GM23338 (cell line): ENCODE measurements at regions not wholly inside any gene's neighbourhood (a gene's known extent, or its start where the extent isn't known, plus 50 kb on each side); places are given as distances from the start of the nearest gene placed in this dataset.

ENCODE experiments used
- ATAC-seq: fragments of 200-7000 bp; cut with Tn5 transposase; 3 replicates; pipeline ENCODE4 v1.9.1; 2020
- DNase-seq: peaks from one replicate; pipeline ENCODE4 v3.0.0-alpha.2; 2015; ENCODE audit warnings: low spot score
- H2AFZ ChIP-seq: fragments of 200-600 bp; sonication (generic); 2 replicates; pipeline ENCODE4 v1.8.0; 2016; ENCODE audit warnings: antibody characterized with exemption, mild to moderate bottlenecking, moderate library complexity
- H3F3A ChIP-seq: fragments of 200-600 bp; sonication (generic); replicated peaks from 2 replicates; pipeline ENCODE4 v1.8.0; 2017; ENCODE audit warnings: antibody characterized with exemption, mixed run types, low read depth
- H3K27ac ChIP-seq: fragments of 200-600 bp; sonication (generic); 2 replicates; pipeline ENCODE4 v1.6.1; 2016; ENCODE audit warnings: low read depth
- H3K27me3 ChIP-seq: fragments of 200-600 bp; sonication (generic); 2 replicates; pipeline ENCODE4 v1.8.0; 2016; ENCODE audit warnings: mild to moderate bottlenecking, mixed run types, moderate library complexity; ENCODE audit not compliant: insufficient read depth
- H3K36me3 ChIP-seq: fragments of 200-600 bp; sonication (generic); 2 replicates; pipeline ENCODE4 v1.8.0; 2016; ENCODE audit warnings: mild to moderate bottlenecking; ENCODE audit not compliant: insufficient read depth
- H3K4me1 ChIP-seq: fragments of 200-600 bp; sonication (generic); 2 replicates; pipeline ENCODE4 v1.8.0; 2016; ENCODE audit warnings: mild to moderate bottlenecking, moderate library complexity; ENCODE audit not compliant: insufficient read depth
- H3K4me2 ChIP-seq: fragments of 200-600 bp; sonication (generic); 2 replicates; pipeline ENCODE4 v1.7.1; 2017; ENCODE audit warnings: mixed run types
- H3K4me3 ChIP-seq: fragments of 200-600 bp; sonication (generic); 2 replicates; pipeline ENCODE4 v1.6.1; 2016; ENCODE audit warnings: mixed run types
- H3K79me2 ChIP-seq: fragments of 200-600 bp; sonication (generic); replicated peaks from 2 replicates; pipeline ENCODE4 v1.8.0; 2017; ENCODE audit warnings: mild to moderate bottlenecking; ENCODE audit not compliant: insufficient read depth
- H3K9me2 ChIP-seq: fragments of 200-600 bp; sonication (generic); 2 replicates; pipeline ENCODE4 v1.8.0; 2017; ENCODE audit not compliant: insufficient read depth
- H4K20me1 ChIP-seq: fragments of 200-600 bp; sonication (generic); replicated peaks from 2 replicates; pipeline ENCODE4 v1.8.0; 2017; ENCODE audit warnings: mild to moderate bottlenecking; ENCODE audit not compliant: insufficient read depth
- H3K27ac Mint-ChIP-seq: 2 replicates; pipeline ENCODE4 v1.8.0; 2020; ENCODE audit warnings: inconsistent platforms, mild to moderate bottlenecking, moderate library complexity, mixed read lengths
- H3K27me3 Mint-ChIP-seq: 3 replicates; pipeline ENCODE4 v1.8.0; 2022; ENCODE audit warnings: low read depth, mild to moderate bottlenecking, moderate library complexity, mixed read lengths, inconsistent platforms; ENCODE audit not compliant: insufficient read depth, poor library complexity
- H3K36me3 Mint-ChIP-seq: 3 replicates; pipeline ENCODE4 v1.8.0; 2021; ENCODE audit warnings: low read depth, mild to moderate bottlenecking, inconsistent platforms, moderate library complexity, mixed read lengths
- H3K4me1 Mint-ChIP-seq: 3 replicates; pipeline ENCODE4 v1.8.0; 2020; ENCODE audit warnings: mild to moderate bottlenecking, inconsistent platforms, mixed read lengths
- H3K4me3 Mint-ChIP-seq: 3 replicates; pipeline ENCODE4 v1.8.0; 2021; ENCODE audit warnings: moderate library complexity, mild to moderate bottlenecking, inconsistent platforms, mixed read lengths
- H3K9me3 Mint-ChIP-seq: 3 replicates; pipeline ENCODE4 v1.8.0; 2020; ENCODE audit warnings: moderate library complexity, mild to moderate bottlenecking, inconsistent platforms, mixed read lengths
- CREB1 ChIP-seq: fragments of 250-450 bp; sonication (Bioruptor Pico); IDR thresholded peaks from 2 replicates; pipeline ENCODE4 v1.5.0; 2020; ENCODE audit warnings: low read depth, mild to moderate bottlenecking, moderate library complexity
- EZH2 ChIP-seq: fragments of 200-600 bp; sonication (generic); IDR thresholded peaks from one replicate; pipeline ENCODE4 v1.8.0; 2017; ENCODE audit warnings: antibody characterized with exemption, mild to moderate bottlenecking, low read depth; ENCODE audit not compliant: unreplicated experiment
- JUNB ChIP-seq: IDR thresholded peaks from one replicate; pipeline ENCODE4 v1.6.1; 2016; ENCODE audit warnings: antibody characterized with exemption; ENCODE audit not compliant: unreplicated experiment
- POLR2AphosphoS5 ChIP-seq: IDR thresholded peaks from 2 replicates; pipeline ENCODE4 v1.6.1; 2016; ENCODE audit warnings: antibody characterized with exemption, low read depth
- STAT1 ChIP-seq: IDR thresholded peaks from one replicate; pipeline ENCODE4 v1.6.1; 2016; ENCODE audit warnings: antibody characterized with exemption; ENCODE audit not compliant: unreplicated experiment
- TF ChIP-seq, protein P1 (sequence below): fragments of 250-450 bp; sonication (Bioruptor Pico); IDR thresholded peaks from 2 replicates; pipeline ENCODE4 v1.5.0; 2020; ENCODE audit warnings: mild to moderate bottlenecking, moderate library complexity

DNA sequence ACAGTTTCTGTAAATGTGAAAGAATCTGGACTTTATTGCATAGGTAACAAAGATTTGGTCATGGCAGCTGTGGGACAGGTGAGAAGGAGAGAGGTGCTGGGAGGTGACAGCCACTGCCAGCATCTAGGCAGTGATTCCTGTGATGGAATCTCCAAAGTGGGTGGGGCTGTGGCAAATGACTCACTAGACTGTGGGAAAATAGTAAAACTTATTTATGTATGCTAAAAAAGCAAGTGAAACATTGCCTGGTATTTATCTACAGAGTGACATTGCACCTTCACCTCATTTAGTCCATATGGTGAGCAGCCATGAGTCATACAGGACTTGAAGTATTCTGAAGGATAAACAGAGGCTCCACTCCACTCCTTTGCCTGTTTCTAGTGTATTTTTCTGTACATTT, 145.3 kb upstream of the MEX3C start (continued):
- TF ChIP-seq, protein P1, sequence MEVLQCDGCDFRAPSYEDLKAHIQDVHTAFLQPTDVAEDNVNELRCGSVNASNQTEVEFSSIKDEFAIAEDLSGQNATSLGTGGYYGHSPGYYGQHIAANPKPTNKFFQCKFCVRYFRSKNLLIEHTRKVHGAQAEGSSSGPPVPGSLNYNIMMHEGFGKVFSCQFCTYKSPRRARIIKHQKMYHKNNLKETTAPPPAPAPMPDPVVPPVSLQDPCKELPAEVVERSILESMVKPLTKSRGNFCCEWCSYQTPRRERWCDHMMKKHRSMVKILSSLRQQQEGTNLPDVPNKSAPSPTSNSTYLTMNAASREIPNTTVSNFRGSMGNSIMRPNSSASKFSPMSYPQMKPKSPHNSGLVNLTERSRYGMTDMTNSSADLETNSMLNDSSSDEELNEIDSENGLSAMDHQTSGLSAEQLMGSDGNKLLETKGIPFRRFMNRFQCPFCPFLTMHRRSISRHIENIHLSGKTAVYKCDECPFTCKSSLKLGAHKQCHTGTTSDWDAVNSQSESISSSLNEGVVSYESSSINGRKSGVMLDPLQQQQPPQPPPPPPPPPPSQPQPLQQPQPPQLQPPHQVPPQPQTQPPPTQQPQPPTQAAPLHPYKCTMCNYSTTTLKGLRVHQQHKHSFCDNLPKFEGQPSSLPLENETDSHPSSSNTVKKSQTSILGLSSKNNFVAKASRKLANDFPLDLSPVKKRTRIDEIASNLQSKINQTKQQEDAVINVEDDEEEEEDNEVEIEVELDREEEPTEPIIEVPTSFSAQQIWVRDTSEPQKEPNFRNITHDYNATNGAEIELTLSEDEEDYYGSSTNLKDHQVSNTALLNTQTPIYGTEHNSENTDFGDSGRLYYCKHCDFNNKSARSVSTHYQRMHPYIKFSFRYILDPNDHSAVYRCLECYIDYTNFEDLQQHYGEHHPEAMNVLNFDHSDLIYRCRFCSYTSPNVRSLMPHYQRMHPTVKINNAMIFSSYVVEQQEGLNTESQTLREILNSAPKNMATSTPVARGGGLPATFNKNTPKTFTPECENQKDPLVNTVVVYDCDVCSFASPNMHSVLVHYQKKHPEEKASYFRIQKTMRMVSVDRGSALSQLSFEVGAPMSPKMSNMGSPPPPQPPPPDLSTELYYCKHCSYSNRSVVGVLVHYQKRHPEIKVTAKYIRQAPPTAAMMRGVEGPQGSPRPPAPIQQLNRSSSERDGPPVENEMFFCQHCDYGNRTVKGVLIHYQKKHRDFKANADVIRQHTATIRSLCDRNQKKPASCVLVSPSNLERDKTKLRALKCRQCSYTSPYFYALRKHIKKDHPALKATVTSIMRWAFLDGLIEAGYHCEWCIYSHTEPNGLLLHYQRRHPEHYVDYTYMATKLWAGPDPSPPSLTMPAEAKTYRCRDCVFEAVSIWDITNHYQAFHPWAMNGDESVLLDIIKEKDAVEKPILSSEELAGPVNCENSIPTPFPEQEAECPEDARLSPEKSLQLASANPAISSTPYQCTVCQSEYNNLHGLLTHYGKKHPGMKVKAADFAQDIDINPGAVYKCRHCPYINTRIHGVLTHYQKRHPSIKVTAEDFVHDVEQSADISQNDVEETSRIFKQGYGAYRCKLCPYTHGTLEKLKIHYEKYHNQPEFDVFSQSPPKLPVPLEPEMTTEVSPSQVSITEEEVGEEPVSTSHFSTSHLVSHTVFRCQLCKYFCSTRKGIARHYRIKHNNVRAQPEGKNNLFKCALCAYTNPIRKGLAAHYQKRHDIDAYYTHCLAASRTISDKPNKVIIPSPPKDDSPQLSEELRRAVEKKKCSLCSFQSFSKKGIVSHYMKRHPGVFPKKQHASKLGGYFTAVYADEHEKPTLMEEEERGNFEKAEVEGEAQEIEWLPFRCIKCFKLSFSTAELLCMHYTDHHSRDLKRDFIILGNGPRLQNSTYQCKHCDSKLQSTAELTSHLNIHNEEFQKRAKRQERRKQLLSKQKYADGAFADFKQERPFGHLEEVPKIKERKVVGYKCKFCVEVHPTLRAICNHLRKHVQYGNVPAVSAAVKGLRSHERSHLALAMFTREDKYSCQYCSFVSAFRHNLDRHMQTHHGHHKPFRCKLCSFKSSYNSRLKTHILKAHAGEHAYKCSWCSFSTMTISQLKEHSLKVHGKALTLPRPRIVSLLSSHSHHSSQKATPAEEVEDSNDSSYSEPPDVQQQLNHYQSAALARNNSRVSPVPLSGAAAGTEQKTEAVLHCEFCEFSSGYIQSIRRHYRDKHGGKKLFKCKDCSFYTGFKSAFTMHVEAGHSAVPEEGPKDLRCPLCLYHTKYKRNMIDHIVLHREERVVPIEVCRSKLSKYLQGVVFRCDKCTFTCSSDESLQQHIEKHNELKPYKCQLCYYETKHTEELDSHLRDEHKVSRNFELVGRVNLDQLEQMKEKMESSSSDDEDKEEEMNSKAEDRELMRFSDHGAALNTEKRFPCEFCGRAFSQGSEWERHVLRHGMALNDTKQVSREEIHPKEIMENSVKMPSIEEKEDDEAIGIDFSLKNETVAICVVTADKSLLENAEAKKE (CRISPR knock-in tag) = no peak
- TF ChIP-seq POLR2AphosphoS5 = no peak

- no peak overlapping the region for H3K27ac Mint-ChIP-seq
- H3K27ac ChIP-seq = no peak overlapping the region
- no peaks in the 10 kb centered on the region for H3F3A ChIP-seq
- ATAC-seq = no peak
- H3K4me2 ChIP-seq = no peak overlapping the region
- H3K36me3 Mint-ChIP-seq = no peaks in the 10 kb centered on the region
- H4K20me1 ChIP-seq = no peaks in the 10 kb centered on the region
- H3K27me3 Mint-ChIP-seq = peaks cover 2% of the 10 kb centered on the region
- peak overlapping the region; percentile 74 for H2AFZ ChIP-seq
- H3K9me2 ChIP-seq = peaks cover under 1% of the 10 kb centered on the region; the same call in 1 of the 2 replicates
- H3K4me1 ChIP-seq = peaks cover 9% of the 10 kb centered on the region
- no peaks in the 10 kb centered on the region for H3K36me3 ChIP-seq
- no peaks in the 10 kb centered on the region for H3K9me3 Mint-ChIP-seq
- H3K4me1 Mint-ChIP-seq = peaks cover 11% of the 10 kb centered on the region; the same call in 2 of the 3 replicates
- H3K27me3 ChIP-seq = no peaks in the 10 kb centered on the region
- no peak for DNase-seq
- H3K4me3 ChIP-seq = no peak overlapping the region
- H3K4me3 Mint-ChIP-seq = no peak overlapping the region
- H3K79me2 ChIP-seq = no peaks in the 10 kb centered on the region
- TF ChIP-seq, protein P1 (CRISPR knock-in tag) = no peak
- TF ChIP-seq STAT1 = no peak
- TF ChIP-seq JUNB = no peak
- TF ChIP-seq CREB1 (CRISPR knock-in tag) = no peak
- TF ChIP-seq EZH2 = no peak
These were observed 148.4 kb upstream of the MEX3C start for GRCh38 chr18:51345848-51346391.
